Stimulated activated CD4-positive, alpha-beta T cell treated with anti-CD3 and anti-CD28 coated beads, Interleukin-15, amount 100 ng/mL, for 48 hours (primary cell): ENCODE measurements at regions not wholly inside any gene's neighbourhood (a gene's known extent, or its start where the extent isn't known, plus 50 kb on each side); places are given as distances from the start of the nearest gene placed in this dataset.

Experiments
- DNase-seq, 2 donors: peaks; one replicate each; pipeline ENCODE4 v3.0.0-alpha.2; 2020; ENCODE audit warnings: low read depth in 2 of 2

GRCh38 chr20:60242836-60243505, 284.7 kb downstream of the CDH26 start:
- DNase-seq = no peak

GRCh38 chr20:60244373-60245146, 286.3 kb downstream of the CDH26 start:
- DNase-seq = no peak

DNA sequence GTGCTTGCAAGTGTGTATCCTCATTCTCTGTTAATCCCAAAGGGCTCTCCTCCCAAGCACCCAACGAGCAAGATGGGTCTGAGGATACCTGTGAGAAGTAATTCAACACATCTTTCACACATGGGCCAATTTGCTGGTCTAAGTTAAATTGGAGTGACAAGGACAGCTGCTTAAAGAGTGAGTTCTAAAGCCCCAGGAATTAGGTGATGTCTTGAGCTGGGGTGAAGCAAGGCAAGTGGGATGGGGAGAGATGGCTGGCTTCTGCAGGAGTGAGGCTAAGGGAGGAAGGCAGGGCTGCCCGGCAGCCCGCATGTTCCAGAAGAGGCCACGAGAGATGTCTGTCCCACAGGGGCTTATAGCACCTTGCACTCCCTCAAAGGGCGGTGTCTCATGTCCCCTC, 288.5 kb downstream of the CDH26 start:
- no peak for DNase-seq

DNA sequence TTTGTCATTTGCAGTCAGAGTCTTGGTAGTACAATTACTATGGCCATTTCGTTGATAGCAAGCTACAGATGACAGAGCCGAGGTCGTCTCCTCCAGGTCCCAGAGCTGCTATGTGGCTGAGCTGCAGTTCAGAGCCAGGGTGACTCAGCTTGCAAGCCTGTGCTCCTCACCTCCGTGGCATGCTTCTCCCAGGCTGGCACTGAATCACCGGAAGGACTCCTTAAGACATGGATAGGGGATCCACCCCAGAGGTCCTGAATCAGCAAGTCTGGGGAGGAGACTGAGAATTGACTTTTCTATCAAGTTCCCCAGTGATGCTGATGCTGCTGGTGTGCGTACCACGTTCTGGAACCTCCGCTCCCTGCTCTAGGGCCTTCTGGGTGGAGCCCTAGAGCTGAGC, 291.2 kb downstream of the CDH26 start:
- DNase-seq = no peak

GRCh38 chr20:60250251-60250650, 292.0 kb downstream of the CDH26 start:
- DNase-seq = no peak

DNA sequence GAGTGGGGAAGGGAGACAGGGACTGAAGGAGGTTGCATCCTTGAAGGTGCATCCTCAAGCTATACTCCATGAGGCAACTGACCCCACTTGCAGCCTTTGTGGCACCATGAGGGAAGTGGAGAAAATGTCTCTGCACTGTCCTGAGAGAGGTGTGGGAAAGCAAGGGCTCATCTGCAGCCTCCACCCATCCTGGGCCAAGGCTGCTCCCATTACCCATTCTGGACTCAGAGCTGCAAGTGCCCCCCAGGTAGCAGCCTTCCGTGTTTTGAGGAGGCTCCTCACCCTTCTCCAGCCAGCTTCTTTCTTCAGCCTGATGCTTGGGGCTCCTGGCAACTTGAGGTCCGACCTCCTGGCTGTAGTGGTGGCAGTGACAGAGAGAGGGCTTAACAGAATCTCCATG, 294.6 kb downstream of the CDH26 start:
- DNase-seq = no peak

DNA sequence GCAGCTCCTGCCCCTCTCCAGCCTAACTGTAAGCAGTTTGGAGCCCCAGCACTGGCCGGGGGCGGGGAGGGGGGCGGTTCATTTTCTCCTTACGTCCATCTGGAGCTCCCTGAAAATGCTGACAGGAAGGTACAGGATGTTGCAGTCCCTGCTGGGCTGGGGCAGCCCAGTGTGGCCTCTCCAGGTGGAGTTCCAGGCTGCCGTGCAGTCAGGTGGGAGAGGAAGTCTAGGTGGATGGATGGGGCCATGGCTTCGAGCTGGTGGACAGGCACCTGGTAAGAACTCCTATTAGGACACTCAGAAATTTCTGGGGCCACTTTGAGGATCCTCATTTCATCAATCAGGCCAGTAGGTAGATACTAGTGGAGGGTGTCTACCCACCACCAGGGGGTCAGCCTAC, 295.2 kb downstream of the CDH26 start:
- DNase-seq = no peak

DNA sequence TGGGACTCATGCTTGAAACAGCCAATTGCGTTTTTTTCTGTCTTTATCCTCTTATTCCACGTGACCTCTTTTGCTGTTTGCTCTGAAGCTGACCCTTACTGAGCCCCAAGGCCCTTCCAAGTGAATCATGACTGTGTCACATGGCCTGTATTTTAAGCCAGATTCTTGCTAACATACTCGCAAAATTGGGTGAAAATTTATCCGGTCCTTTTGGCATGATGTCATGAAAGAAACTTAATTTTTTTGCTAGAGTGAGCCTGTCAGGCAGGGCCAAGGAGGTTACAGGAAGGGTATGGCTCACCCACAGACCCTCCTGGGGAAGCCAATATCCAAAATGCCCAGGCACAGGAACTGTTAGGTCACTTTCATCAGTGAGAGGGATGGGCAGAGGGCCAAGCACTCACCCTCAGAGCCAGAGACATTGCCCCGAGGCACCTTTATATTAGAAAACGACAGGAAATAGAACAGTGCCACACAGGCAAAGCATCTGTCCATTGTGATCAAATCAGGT, 296.7 kb downstream of the CDH26 start:
- DNase-seq = no peak

DNA sequence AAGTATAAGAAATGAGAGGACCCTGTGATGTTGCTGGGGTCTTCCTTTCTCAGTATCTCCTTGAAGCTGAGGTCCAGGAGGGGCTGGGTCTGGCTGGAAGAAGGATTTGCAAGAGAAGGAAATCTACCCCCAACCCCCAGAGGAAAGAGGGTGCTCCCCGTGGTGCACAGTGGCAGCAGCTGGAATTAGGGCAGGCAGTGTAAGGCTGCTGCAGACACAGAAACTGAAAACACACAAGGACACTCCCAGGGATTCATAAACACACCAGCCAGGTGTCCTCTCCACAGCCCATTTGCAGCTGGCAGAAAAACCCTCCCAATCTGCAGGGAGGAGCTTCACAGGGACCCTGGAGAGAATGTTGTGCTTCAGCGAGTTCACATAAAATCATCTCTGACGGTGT, 297.2 kb downstream of the CDH26 start:
- no peak for DNase-seq

- DNase-seq = no peak
These were observed 297.6 kb downstream of the CDH26 start for GRCh38 chr20:60255866-60256265.

GRCh38 chr20:60256811-60257210, 298.6 kb downstream of the CDH26 start:
- no peak for DNase-seq

- no peak for DNase-seq
These were observed 299.4 kb downstream of the CDH26 start for GRCh38 chr20:60257671-60258070.

- DNase-seq = no peak
These were observed 300.1 kb downstream of the CDH26 start for GRCh38 chr20:60258255-60258863.

GRCh38 chr20:60261333-60261732, 303.1 kb downstream of the CDH26 start:
- DNase-seq = no peak

GRCh38 chr20:60262967-60263603, 304.9 kb downstream of the CDH26 start:
- peak; percentile 10 to 38 for DNase-seq

DNA sequence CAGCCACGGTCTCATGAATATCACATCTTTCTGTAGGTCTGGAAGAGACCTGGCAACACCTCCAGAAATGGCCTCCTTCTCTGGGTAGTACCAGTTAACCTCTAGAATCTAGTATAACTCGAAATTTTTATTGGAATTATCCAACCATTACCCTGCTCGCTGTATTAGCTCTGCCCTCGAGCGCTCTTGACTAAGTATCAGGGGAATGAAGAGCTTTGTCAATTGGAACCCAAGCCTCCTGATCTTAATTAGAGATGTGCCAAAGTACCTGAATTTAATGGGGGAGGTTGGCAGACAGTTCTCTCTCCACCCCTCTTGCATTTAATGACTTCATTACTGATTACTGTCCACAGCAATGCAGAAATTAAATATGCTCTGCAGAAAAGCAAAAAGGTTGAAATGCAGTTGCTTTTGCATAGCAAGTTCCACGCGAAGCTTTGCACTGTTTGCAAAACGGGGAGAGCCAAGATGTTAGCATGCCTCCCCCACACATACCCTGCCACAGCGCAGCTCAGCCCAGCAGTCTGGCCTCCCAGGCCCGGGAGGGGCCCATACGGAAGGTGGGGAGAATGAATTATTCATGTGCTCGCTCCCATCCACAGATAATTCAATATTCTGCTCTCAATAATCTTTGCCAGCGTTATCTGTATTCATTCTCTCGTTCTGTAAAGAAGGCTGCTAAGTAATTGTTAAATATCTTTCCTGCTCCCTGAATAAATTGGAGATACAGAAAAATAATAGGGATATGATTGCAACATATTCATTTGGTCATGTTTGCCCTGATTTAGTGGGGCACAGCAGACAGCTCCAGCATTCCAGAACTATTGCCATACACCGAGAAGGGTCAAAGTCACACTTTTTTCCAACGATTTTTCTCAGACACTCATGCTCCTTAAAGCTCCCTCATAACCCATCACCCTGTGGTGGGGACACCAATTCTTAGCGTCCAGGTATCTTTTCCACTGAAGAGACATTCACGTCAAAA, 305.8 kb downstream of the CDH26 start:
- DNase-seq = no peak

GRCh38 chr20:60266177-60266823, 308.1 kb downstream of the CDH26 start:
- no peak for DNase-seq

DNA sequence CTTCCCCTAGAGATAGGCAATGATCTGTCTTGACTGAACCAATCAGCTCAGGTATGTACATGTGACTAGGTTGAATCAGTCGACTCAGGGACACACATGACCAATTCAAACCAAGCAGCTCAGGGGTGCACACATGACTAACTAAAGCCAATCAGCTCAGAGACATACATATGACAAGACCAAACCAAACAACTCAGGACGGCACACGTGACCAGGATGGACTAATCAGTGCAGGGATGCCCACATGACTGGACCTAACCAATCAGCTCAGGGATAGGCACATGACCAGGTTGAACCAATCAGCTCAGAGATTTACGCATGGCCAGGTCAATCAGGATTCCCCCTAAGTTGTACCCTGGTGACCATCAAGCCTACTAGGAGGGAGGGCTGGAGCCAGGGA, 310.3 kb downstream of the CDH26 start:
- no peak for DNase-seq

DNA sequence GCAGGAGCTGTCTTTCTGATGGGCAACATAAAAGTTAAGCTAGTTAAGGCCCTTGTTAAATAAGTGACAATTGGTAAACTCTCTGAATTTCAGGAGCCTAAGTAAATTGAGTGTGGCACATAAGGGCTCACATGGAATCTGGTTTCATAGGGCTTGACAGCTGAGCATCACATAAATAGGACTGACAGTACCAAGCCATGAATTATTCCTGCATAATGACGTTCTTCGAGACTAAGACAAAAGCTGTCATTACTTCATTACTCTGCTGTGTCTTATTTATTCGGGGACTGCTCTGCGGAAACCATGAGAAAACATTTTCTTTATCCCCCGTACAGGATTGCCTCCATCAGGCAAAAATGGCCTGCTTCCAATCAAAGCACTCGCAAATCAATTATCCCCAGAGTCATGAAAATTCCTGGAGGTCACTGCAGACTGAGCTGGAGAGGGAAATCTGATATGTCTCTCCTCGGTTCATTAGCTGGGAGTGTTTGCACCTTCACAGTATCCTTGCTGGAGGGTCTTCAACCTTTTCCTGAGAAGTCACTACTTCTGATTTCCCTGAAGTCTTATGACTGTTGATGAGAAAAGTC, 311.4 kb downstream of the CDH26 start:
- no peak for DNase-seq

DNA sequence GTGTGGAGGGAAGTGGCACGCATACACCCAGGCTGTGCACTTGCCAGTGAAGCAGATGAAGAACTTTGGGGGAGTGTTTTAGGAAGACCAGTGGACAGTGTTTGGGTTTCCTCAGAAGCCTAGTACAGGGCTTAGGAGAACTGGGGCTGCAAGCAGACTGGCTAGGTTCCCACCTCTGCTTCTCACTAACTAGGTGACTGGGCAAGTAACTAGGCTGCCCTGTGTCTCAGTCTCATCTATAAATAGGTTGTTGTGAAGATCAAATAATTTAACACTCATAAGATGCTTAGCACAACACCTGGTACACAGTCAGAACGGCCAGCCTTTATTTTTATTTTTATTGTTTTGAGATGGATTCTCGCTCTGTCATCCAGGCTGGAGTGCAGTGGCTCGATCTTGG, 312.1 kb downstream of the CDH26 start:
- no peak for DNase-seq
